ENCODE measurements at regions not wholly inside any gene's neighbourhood (a gene's known extent, or its start where the extent isn't known, plus 50 kb on each side); places are given as distances from the start of the nearest gene placed in this dataset.

- no peak for DNase-seq
These were observed 57.4 kb downstream of the PRR20E start for GRCh38 chr13:57224414-57224813.

GRCh38 chr13:57250472-57250871 is 83.5 kb downstream of the PRR20E start:
- DNase-seq: no peak

GRCh38 chr13:57253551-57253950 is 86.6 kb downstream of the PRR20E start:
- DNase-seq: no peak

GRCh38 chr13:57264965-57265364 is 98.0 kb downstream of the PRR20E start:
- no peak for DNase-seq

GRCh38 chr13:57270493-57270892 is 103.5 kb downstream of the PRR20E start:
- no peak for DNase-seq

GRCh38 chr13:57286511-57287098 is 119.6 kb downstream of the PRR20E start:
- DNase-seq: no peak

GRCh38 chr13:57302604-57303003 is 135.6 kb downstream of the PRR20E start:
- no peak for DNase-seq

GRCh38 chr13:57311009-57311586 is 144.1 kb downstream of the PRR20E start:
- no peak for DNase-seq

- DNase-seq: no peak
These were observed 148.0 kb downstream of the PRR20E start for GRCh38 chr13:57314897-57315520.

- no peak for DNase-seq
These were observed 159.5 kb downstream of the PRR20E start for GRCh38 chr13:57326532-57326931.

- DNase-seq: no peak
These were observed 173.9 kb downstream of the PRR20E start for GRCh38 chr13:57340878-57341277.

GRCh38 chr13:57345526-57345925 is 178.5 kb downstream of the PRR20E start:
- no peak for DNase-seq

GRCh38 chr13:57346786-57347185 is 179.8 kb downstream of the PRR20E start:
- no peak for DNase-seq

- DNase-seq: no peak
These were observed 185.1 kb downstream of the PRR20E start for GRCh38 chr13:57352114-57352513.

GRCh38 chr13:57353831-57354230 is 186.8 kb downstream of the PRR20E start:
- DNase-seq: no peak

- DNase-seq: no peak
These were observed 208.9 kb downstream of the PRR20E start for GRCh38 chr13:57375876-57376275.

GRCh38 chr13:57408312-57408711 is 223.2 kb upstream of the PCDH17 start:
- DNase-seq: no peak

GRCh38 chr13:57409121-57409520 is 222.4 kb upstream of the PCDH17 start:
- no peak for DNase-seq

GRCh38 chr13:57409656-57410055 is 221.9 kb upstream of the PCDH17 start:
- DNase-seq: no peak

GRCh38 chr13:57418067-57418677 is 213.4 kb upstream of the PCDH17 start:
- DNase-seq: no peak

- no peak for DNase-seq
These were observed 207.2 kb upstream of the PCDH17 start for GRCh38 chr13:57424379-57424778.

- no peak for DNase-seq
These were observed 206.0 kb upstream of the PCDH17 start for GRCh38 chr13:57425531-57425930.

- no peak for DNase-seq
These were observed 194.0 kb upstream of the PCDH17 start for GRCh38 chr13:57437587-57437986.

GRCh38 chr13:57438072-57438471 is 193.5 kb upstream of the PCDH17 start:
- no peak for DNase-seq
